OCI-LY1 (cell line): ENCODE measurements at regions not wholly inside any gene's neighbourhood (a gene's known extent, or its start where the extent isn't known, plus 50 kb on each side); places are given as distances from the start of the nearest gene placed in this dataset.

Source experiments
- H2AFZ ChIP-seq: fragments of 200-600 bp; sonication (generic), shearing (Covaris generic); 2 replicates; pipeline ENCODE4 v1.6.0; 2014; ENCODE audit warnings: antibody characterized with exemption, mild to moderate bottlenecking, low read length
- H3F3A ChIP-seq: fragments of 200-600 bp; sonication (generic), shearing (Covaris generic); 2 replicates; pipeline ENCODE4 v1.6.0; 2014; ENCODE audit warnings: mild to moderate bottlenecking, antibody characterized with exemption, low read length, moderate library complexity; ENCODE audit not compliant: insufficient read depth
- H3K27ac ChIP-seq: fragments of 200-600 bp; sonication (generic); 2 replicates; pipeline ENCODE4 v1.5.1; 2014; ENCODE audit warnings: low read length, mixed run types, mild to moderate bottlenecking, low read depth; ENCODE audit not compliant: poor library complexity, severe bottlenecking
- H3K27me3 ChIP-seq: fragments of 200-600 bp; sonication (generic); 2 replicates; pipeline ENCODE4 v1.6.0; 2014; ENCODE audit warnings: antibody characterized with exemption, mild to moderate bottlenecking, low read length, moderate library complexity; ENCODE audit not compliant: insufficient read depth
- H3K36me3 ChIP-seq: fragments of 200-600 bp; sonication (generic); 2 replicates; pipeline ENCODE4 v1.6.1; 2014; ENCODE audit warnings: mild to moderate bottlenecking, antibody characterized with exemption, low read length, moderate library complexity, mixed read lengths; ENCODE audit not compliant: insufficient read depth
- H3K4me1 ChIP-seq: fragments of 200-600 bp; sonication (generic); 2 replicates; pipeline ENCODE4 v1.5.1; 2014; ENCODE audit warnings: mild to moderate bottlenecking, low read length, moderate library complexity; ENCODE audit not compliant: insufficient read depth, severe bottlenecking
- H3K4me2 ChIP-seq: fragments of 200-600 bp; sonication (generic), shearing (Covaris generic); 2 replicates; pipeline ENCODE4 v1.6.1; 2014; ENCODE audit warnings: low read length
- H3K4me3 ChIP-seq: fragments of 200-600 bp; sonication (generic); 2 replicates; pipeline ENCODE4 v1.5.1; 2014; ENCODE audit warnings: low read length, low read depth, mild to moderate bottlenecking, mixed read lengths; ENCODE audit not compliant: poor library complexity, severe bottlenecking
- H3K79me2 ChIP-seq: fragments of 200-600 bp; shearing (Covaris generic); 2 replicates; pipeline ENCODE4 v1.6.1; 2016; ENCODE audit warnings: mixed run types, low read length, mixed read lengths; ENCODE audit not compliant: insufficient read depth
- H3K9ac ChIP-seq: fragments of 200-600 bp; sonication (generic), shearing (Covaris generic); 2 replicates; pipeline ENCODE4 v1.6.1; 2014; ENCODE audit warnings: mild to moderate bottlenecking, low read length, mixed read lengths
- H3K9me2 ChIP-seq: fragments of 200-600 bp; sonication (generic), shearing (Covaris generic); 2 replicates; pipeline ENCODE4 v1.6.1; 2014; ENCODE audit warnings: low read depth, mild to moderate bottlenecking, low read length, mixed read lengths
- H3K9me3 ChIP-seq: fragments of 200-600 bp; shearing (Covaris generic); 2 replicates; pipeline ENCODE4 v1.6.1; 2014; ENCODE audit warnings: low read length, mixed read lengths
- H4K20me1 ChIP-seq: fragments of 200-600 bp; sonication (generic), shearing (Covaris generic); 2 replicates; pipeline ENCODE4 v1.6.0; 2016; ENCODE audit warnings: mild to moderate bottlenecking, low read length; ENCODE audit not compliant: insufficient read depth
- EZH2 ChIP-seq: fragments of 200-600 bp; sonication (generic), shearing (Covaris generic); IDR thresholded peaks from 2 replicates; pipeline ENCODE4 v1.8.0; 2017; ENCODE audit warnings: borderline replicate concordance, mixed run types, mild to moderate bottlenecking, antibody characterized with exemption, low read length, moderate library complexity, mixed read lengths
- TF ChIP-seq, protein P1 (sequence below): fragments of 200-600 bp; sonication (generic), shearing (Covaris generic); IDR thresholded peaks from 2 replicates; pipeline ENCODE4 v1.5.1; 2017; ENCODE audit warnings: mild to moderate bottlenecking, antibody characterized with exemption, low read length, moderate library complexity, mixed read lengths

- Histone ChIP-seq H3K36me3 (no peaks in the 10 kb centered on the region), H3K9ac (no peak overlapping the region), H4K20me1 (no peaks in the 10 kb centered on the region), H3K4me3 (no peak overlapping the region), H3K4me1 (no peaks in the 10 kb centered on the region), H3K9me2 (no peaks in the 10 kb centered on the region), H2AFZ (no peak overlapping the region), H3K27ac (no peak overlapping the region), H3K27me3 (no peaks in the 10 kb centered on the region), H3K9me3 (no peaks in the 10 kb centered on the region), H3K4me2 (no peak overlapping the region), H3F3A (no peaks in the 10 kb centered on the region), H3K79me2 (no peaks in the 10 kb centered on the region)
- no peak for TF ChIP-seq EZH2
- TF ChIP-seq, protein P1, sequence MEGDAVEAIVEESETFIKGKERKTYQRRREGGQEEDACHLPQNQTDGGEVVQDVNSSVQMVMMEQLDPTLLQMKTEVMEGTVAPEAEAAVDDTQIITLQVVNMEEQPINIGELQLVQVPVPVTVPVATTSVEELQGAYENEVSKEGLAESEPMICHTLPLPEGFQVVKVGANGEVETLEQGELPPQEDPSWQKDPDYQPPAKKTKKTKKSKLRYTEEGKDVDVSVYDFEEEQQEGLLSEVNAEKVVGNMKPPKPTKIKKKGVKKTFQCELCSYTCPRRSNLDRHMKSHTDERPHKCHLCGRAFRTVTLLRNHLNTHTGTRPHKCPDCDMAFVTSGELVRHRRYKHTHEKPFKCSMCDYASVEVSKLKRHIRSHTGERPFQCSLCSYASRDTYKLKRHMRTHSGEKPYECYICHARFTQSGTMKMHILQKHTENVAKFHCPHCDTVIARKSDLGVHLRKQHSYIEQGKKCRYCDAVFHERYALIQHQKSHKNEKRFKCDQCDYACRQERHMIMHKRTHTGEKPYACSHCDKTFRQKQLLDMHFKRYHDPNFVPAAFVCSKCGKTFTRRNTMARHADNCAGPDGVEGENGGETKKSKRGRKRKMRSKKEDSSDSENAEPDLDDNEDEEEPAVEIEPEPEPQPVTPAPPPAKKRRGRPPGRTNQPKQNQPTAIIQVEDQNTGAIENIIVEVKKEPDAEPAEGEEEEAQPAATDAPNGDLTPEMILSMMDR: no peak
These were observed 732.7 kb downstream of the PDCD6IP start for GRCh38 chr3:34531156-34531555.

GRCh38 chr3:34533451-34533850, 735.0 kb downstream of the PDCD6IP start:
- Histone ChIP-seq H2AFZ (no peak overlapping the region), H3K4me2 (no peak overlapping the region), H3F3A (no peaks in the 10 kb centered on the region), H3K4me1 (no peaks in the 10 kb centered on the region), H3K79me2 (no peaks in the 10 kb centered on the region), H4K20me1 (no peaks in the 10 kb centered on the region), H3K4me3 (no peak overlapping the region), H3K27ac (no peak overlapping the region), H3K9me2 (no peaks in the 10 kb centered on the region), H3K27me3 (no peaks in the 10 kb centered on the region), H3K9ac (no peak overlapping the region), H3K9me3 (no peaks in the 10 kb centered on the region), H3K36me3 (no peaks in the 10 kb centered on the region)
- TF ChIP-seq EZH2: no peak
- TF ChIP-seq, protein P1: no peak

DNA sequence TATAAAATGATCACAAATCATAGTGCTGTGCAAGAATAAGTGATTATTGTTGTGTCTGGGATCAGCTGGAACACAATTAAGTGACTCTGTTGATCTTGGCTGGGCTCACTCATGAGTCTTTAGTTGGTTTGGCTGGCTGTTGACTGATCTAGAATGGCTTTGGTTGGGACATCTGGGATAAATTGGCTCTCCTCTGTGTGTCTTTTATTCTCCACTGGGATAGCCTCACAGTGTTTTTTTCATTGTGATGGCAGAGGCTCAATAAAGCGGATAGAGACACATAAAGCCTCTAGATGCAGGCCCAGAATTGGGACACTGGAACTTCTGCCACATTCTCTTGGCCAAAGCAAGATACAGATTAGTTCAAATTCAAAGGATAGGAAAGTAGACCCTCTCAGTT, 735.6 kb downstream of the PDCD6IP start:
- Histone ChIP-seq H3K4me2 (no peak overlapping the region), H3F3A (no peaks in the 10 kb centered on the region), H3K9ac (no peak overlapping the region), H3K79me2 (no peaks in the 10 kb centered on the region), H3K4me1 (no peaks in the 10 kb centered on the region), H4K20me1 (no peaks in the 10 kb centered on the region), H2AFZ (no peak overlapping the region), H3K27ac (no peak overlapping the region), H3K36me3 (no peaks in the 10 kb centered on the region), H3K4me3 (no peak overlapping the region), H3K27me3 (no peaks in the 10 kb centered on the region), H3K9me2 (no peaks in the 10 kb centered on the region), H3K9me3 (no peaks in the 10 kb centered on the region)
- no peak for TF ChIP-seq EZH2
- TF ChIP-seq, protein P1: no peak
